ENCODE measurements at regions not wholly inside any gene's neighbourhood (a gene's known extent, or its start where the extent isn't known, plus 50 kb on each side); places are given as distances from the start of the nearest gene placed in this dataset.

- no peak for TF ChIP-seq CTCF (IDR thresholded peaks at IDR 0.05; ENCODE audit: borderline replicate concordance, extremely low read depth, low read length, poor library complexity, severe bottlenecking)
- TF ChIP-seq EZH2 (IDR thresholded peaks at IDR 0.05; ENCODE audit: borderline replicate concordance, low read depth, low read length, severe bottlenecking): no peak
Measured at GRCh38 chr5:21594566-21594965, 1258.6 kb downstream of the CDH12 start.

Measured in DND-41 (cell line).